ENCODE measurements at regions not wholly inside any gene's neighbourhood (a gene's known extent, or its start where the extent isn't known, plus 50 kb on each side); places are given as distances from the start of the nearest gene placed in this dataset.

- H3K4me1 ChIP-seq, result no peaks in the 10 kb centered on the region
- no peak overlapping the region for H3K27ac ChIP-seq
- DNase-seq (ENCODE audit: low spot score in 2 of 2), result no peak
- no peak for TF ChIP-seq EP300 (IDR thresholded peaks at IDR 0.05)
- TF ChIP-seq POLR2A (IDR thresholded peaks at IDR 0.05), result no peak
- TF ChIP-seq CTCF (IDR thresholded peaks at IDR 0.05), result no peak
- H3K27me3 ChIP-seq, result no peaks in the 10 kb centered on the region
- no peak overlapping the region for H3K4me3 ChIP-seq
- WGBS, 2 donors, result 65 to 77% methylated on average over 2 of the region's 2 CpGs
- H3K36me3 ChIP-seq, result no peaks in the 10 kb centered on the region
- no peaks in the 10 kb centered on the region for H3K9me3 ChIP-seq
These were observed 79.6 kb upstream of the IFNG-AS1 start for GRCh38 chr12:67909681-67910080.

DNA sequence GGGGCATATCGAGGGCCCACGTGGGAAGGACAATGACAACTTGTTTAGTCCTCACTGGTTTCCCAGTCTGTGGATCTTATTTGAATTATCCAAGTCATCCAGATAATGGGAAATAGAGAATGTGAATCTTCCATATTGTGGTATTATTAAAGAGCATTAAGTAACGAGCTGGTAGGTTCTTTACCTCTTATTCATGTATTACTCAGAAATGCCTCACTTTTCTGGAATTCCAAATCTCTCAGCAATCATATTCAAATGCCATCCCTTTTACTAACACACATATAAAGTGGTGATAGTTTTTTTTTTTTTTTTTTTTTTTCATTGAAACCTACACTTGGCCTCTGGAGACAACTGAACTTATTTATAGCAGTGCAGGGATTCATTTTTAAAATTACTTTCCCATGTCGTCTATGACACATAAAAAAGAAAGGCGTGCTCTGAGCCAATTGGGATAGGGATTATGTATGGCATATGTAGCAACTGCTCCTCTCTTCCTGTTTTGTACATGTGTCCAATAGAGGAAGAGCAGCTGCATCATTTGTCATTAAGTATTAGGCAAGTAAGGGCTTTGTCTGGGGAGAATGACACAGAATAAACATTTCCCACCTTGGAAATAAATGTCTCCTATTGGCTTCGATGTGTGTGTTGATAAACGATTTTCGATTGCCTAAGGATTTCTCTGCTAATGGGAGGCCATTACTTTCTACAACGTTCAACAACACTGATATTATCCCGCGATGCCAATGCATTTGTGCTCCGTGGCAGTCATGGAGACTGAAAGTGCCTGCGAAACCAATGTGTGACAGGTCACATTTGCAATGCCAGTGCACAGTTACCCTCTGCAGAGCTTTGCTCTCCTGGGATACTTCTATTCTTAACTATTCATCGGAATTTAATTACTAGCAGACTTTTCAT lies 78.6 kb upstream of the IFNG-AS1 start:
- Histone ChIP-seq H3K4me3 (no peak overlapping the region), H3K27ac (no peak overlapping the region), H3K36me3 (no peaks in the 10 kb centered on the region), H3K27me3 (no peaks in the 10 kb centered on the region), H3K9me3 (no peaks in the 10 kb centered on the region), H3K4me1 (no peaks in the 10 kb centered on the region)
- 70 to 76% methylated on average over 14 of the region's 14 CpGs for WGBS, 2 donors
- TF ChIP-seq EP300 (IDR thresholded peaks at IDR 0.05) (no peak), POLR2A (IDR thresholded peaks at IDR 0.05) (no peak), CTCF (IDR thresholded peaks at IDR 0.05) (no peak)
- DNase-seq (ENCODE audit: low spot score in 2 of 2), result no peak

- no peak for TF ChIP-seq CTCF (IDR thresholded peaks at IDR 0.05)
- TF ChIP-seq POLR2A (IDR thresholded peaks at IDR 0.05), result no peak
- TF ChIP-seq EP300 (IDR thresholded peaks at IDR 0.05), result no peak
- H3K9me3 ChIP-seq, result no peaks in the 10 kb centered on the region
- no peak overlapping the region for H3K4me3 ChIP-seq
- H3K27me3 ChIP-seq, result no peaks in the 10 kb centered on the region
- H3K36me3 ChIP-seq, result no peaks in the 10 kb centered on the region
- H3K27ac ChIP-seq, result no peak overlapping the region
- 86 to 88% methylated on average over 5 of the region's 5 CpGs for WGBS, 2 donors
- H3K4me1 ChIP-seq, result no peaks in the 10 kb centered on the region
- no peak for DNase-seq (ENCODE audit: low spot score in 2 of 2)
These were observed 78.0 kb upstream of the IFNG-AS1 start for GRCh38 chr12:67911275-67911600.

GRCh38 chr12:67911789-67912188 lies 77.5 kb upstream of the IFNG-AS1 start:
- DNase-seq (ENCODE audit: low spot score in 2 of 2), result no peak
- Histone ChIP-seq H3K4me3 (no peak overlapping the region), H3K27ac (no peak overlapping the region), H3K9me3 (no peaks in the 10 kb centered on the region), H3K4me1 (no peaks in the 10 kb centered on the region), H3K27me3 (no peaks in the 10 kb centered on the region), H3K36me3 (no peaks in the 10 kb centered on the region)
- WGBS, 2 donors, result 74 to 75% methylated on average over 3 of the region's 3 CpGs
- TF ChIP-seq CTCF (IDR thresholded peaks at IDR 0.05) (no peak), POLR2A (IDR thresholded peaks at IDR 0.05) (no peak), EP300 (IDR thresholded peaks at IDR 0.05) (no peak)

DNA sequence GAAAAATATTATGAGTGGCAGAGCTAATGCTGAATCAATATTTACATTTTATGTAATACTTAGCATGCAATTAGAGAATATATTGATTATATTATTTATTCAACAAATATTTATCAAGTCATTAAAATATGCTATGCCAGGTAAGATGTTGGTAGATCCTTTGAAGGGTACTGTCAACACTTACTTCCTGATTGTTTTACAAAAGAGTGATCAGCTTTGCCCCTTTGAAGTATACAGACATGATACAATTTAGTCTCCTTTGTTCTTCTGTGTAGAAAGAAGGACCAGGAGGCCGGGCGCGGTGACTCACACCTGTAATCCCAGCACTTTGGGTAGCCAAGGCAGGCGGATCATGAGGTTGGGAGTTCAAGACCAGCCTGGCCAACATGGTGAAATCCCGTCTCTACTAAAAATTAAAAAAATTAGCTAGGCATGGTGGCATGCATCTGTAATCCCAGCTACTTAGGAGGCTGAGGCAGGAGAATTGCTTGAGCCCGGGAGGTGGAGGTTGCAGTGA lies 73.9 kb upstream of the IFNG-AS1 start:
- Histone ChIP-seq H3K4me3 (no peak overlapping the region), H3K27ac (no peak overlapping the region), H3K27me3 (no peaks in the 10 kb centered on the region), H3K4me1 (no peaks in the 10 kb centered on the region), H3K36me3 (no peaks in the 10 kb centered on the region), H3K9me3 (no peaks in the 10 kb centered on the region)
- TF ChIP-seq POLR2A (IDR thresholded peaks at IDR 0.05), result no peak
- no peak for TF ChIP-seq EP300 (IDR thresholded peaks at IDR 0.05)
- no peak for TF ChIP-seq CTCF (IDR thresholded peaks at IDR 0.05)
- no peak for DNase-seq (ENCODE audit: low spot score in 2 of 2)
- 85 to 94% methylated on average over 6 of the region's 6 CpGs for WGBS, 2 donors
